ENCODE measurements at regions not wholly inside any gene's neighbourhood (a gene's known extent, or its start where the extent isn't known, plus 50 kb on each side); places are given as distances from the start of the nearest gene placed in this dataset.

GRCh38 chr1:90834354-90834885 lies 117.3 kb upstream of the BARHL2 start:
- TF ChIP-seq CTCF (IDR thresholded peaks at IDR 0.05), result no peak
- no peak for TF ChIP-seq MAX (CRISPR knock-in tag; IDR thresholded peaks at IDR 0.05)
- TF ChIP-seq NFYB (CRISPR knock-in tag; conservative IDR thresholded peaks at IDR 0.05; ENCODE audit: low read depth), result no peak
- TF ChIP-seq ZNF425 (CRISPR knock-in tag; conservative IDR thresholded peaks at IDR 0.05), result no peak
- TF ChIP-seq ATF3 (CRISPR knock-in tag; conservative IDR thresholded peaks at IDR 0.05), result no peak
- no peak for TF ChIP-seq E2F4 (CRISPR knock-in tag; IDR thresholded peaks at IDR 0.05; ENCODE audit: borderline replicate concordance, low read depth)
- no peak for TF ChIP-seq IRF2 (CRISPR knock-in tag; IDR thresholded peaks at IDR 0.05; ENCODE audit: borderline replicate concordance, low read depth)
- no peak for TF ChIP-seq HMGA2 (CRISPR knock-in tag; IDR thresholded peaks at IDR 0.05)
- no peak for TF ChIP-seq MXD4 (CRISPR knock-in tag; IDR thresholded peaks at IDR 0.05; ENCODE audit: borderline replicate concordance)
- TF ChIP-seq NR2C2 (CRISPR knock-in tag; IDR thresholded peaks at IDR 0.05), result no peak
- TF ChIP-seq IRF1 (CRISPR knock-in tag; IDR thresholded peaks at IDR 0.05), result no peak
- TF ChIP-seq MLX (CRISPR knock-in tag; IDR thresholded peaks at IDR 0.05), result no peak
- no peak for TF ChIP-seq JUN (CRISPR knock-in tag; IDR thresholded peaks at IDR 0.05)
